IPS DF 4.7 (cell line): ENCODE measurements at regions not wholly inside any gene's neighbourhood (a gene's known extent, or its start where the extent isn't known, plus 50 kb on each side); places are given as distances from the start of the nearest gene placed in this dataset.

Experiments
- DNase-seq: peaks from one replicate; pipeline ENCODE4 v3.0.0-alpha.2; 2013; ENCODE audit warnings: low spot score; ENCODE audit errors: extremely low read depth

DNA sequence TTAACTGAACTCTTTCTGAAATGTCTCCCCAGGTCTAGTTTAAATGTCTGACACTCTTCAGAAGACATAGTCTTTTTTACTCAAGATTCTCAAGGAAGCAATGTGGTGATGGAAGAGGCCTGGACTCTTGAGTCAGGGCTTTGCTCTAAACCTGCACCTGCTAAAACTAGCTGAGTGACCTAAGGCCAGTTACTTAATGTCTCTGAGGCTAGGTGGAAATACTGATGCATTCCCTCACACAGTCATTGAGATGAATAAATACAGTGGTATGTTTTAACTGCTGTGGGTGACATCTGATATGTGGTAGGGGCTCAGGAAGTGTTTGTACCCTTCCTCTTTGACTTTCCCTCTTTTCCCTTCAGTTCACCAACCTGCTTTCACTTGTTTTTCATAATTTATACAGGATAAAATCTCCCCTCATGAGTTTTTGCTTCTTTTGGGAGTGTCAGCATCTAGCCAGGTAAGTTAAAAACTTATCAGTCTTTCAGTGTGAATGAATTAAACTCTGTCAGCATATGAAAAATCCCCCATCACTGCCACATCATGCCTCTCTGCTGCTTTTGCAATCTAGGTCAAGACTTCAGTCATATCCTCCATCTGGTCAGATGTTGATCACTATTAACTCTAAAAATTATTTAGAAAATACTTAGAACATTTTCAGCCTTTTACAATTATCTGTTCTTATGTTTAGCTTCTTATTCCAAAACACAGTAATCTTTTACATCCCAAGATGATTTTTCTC, 178.7 kb upstream of the TNFAIP3 start:
- DNase-seq = no peak

DNA sequence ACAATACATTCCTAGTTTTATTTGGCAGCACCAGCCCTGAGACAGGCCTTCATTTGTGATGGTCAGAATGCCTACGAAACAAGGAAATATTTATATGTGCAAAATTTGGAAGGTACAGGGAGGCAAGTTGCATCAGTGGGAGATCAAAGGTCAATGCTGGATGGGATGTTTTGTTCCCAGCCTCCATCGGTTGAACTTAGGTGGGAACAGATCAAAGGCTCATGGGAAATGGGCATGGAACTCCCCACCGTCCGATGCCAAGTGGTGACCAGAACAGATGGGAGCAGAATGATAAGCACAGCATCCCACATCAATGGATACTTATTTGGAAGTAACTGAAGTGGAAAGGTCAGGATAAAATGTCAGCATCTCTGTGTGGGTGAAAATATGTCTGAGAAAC, 177.7 kb upstream of the TNFAIP3 start:
- DNase-seq = no peak

DNA sequence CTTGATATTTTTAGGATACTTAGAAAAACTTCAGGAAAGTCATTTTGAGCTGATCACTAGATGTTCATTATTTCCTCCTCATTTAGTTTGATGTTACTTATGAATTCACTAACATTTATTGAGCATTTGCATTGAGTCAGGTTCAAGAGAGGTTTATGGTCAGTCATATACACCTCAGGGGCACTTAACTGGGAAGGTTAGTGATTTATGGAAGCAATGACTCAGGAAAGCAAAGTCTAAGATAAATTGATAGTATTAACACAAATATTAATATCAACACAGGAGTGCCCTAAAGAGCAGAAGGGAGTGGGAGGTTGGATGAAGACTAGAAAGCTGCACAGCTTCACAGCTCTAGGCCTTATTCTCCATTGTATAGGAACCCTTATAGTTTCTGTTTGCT, 177.0 kb upstream of the TNFAIP3 start:
- no peak for DNase-seq

DNA sequence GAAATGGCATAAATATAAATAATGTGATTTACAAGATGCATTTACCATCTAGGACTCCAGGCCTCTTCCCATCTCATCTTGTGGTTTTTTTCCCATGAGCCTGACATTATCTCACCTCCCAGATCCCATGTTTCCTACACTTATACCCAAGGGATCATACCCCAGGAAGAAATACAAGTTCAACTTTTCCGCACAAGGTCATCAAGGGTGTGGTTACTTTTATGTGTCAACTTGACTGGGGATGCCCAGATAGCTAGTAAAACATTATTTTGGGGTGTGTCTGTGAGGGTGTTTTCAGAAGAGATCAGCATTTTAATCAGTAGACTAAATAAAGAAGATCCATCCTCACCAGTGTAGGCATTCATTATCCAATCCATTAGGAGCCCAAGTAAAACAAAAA, 176.3 kb upstream of the TNFAIP3 start:
- DNase-seq = no peak

DNA sequence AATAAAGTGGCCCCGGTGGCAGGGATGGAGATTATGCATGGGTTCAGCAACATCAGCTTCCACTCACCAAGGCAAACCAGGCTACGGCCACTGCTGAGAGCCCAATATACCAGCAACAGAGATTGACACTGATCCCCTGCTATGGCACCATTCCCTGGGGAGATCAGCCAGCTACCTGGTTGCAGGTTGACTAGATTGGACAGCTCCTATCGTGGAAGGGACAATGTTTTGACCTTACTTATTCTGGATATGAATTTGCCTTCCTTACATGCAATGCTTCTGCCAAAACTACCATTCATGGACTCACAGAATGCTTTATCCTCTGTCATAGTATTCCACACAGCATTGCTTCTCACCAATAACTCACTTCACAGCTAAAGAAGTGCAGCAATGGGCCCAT, 174.8 kb upstream of the TNFAIP3 start:
- DNase-seq = no peak

DNA sequence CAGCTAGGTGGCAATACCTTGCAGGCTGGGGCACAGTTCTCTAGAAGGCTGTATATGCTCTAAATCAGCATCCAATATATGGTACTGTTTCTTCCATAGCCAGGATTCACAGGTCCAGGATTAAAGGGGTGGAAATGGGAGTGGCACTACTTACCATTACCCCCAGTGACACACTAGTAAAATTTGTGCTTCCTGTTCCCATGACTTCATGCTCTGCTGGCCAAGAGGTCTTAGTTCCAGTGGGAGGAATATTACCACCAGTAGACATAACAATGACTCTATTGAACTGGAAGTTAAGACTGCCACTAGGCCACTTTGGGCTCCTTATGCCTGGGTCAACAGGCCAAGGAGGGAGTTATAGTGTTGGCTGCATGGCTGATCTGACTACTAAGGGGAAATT, 174.3 kb upstream of the TNFAIP3 start:
- no peak for DNase-seq

DNA sequence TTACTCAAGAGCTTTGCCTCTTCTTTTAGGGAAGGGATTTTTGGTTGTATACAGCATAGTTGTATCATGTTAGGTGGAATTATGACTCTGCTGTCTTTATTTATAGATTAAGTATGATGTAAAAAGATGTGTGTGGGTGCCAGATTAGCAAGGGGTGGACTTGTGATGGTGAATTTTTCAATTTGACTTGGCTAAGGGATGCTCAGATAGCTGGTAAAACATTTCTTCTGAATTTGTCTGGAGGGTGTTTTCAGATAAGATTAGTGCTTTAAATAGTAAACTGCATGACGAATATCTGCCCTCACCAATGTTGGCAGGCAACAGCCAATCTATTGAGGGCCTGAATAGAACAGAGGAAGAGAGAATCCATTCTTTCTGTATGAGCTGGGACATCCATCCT, 173.3 kb upstream of the TNFAIP3 start:
- no peak for DNase-seq

DNA sequence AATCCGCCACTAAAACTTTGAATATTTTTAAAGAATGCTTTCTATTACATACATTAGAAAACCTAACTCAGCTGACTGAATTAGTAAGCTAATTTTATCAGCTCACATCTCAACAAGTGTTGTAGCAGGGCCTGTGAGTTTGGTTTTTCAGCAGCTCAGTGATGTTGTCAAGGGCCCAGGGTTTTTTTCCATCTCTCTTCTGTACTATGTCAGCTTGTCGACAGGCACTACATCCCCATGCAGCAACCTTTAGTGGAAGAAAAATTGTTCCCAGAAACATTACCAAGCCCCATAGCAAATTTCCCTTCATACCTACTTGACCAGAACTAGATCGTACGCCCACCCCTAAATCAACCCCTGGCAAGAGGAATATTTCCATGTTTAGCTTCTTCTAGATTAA, 170.3 kb upstream of the TNFAIP3 start:
- DNase-seq = no peak

DNA sequence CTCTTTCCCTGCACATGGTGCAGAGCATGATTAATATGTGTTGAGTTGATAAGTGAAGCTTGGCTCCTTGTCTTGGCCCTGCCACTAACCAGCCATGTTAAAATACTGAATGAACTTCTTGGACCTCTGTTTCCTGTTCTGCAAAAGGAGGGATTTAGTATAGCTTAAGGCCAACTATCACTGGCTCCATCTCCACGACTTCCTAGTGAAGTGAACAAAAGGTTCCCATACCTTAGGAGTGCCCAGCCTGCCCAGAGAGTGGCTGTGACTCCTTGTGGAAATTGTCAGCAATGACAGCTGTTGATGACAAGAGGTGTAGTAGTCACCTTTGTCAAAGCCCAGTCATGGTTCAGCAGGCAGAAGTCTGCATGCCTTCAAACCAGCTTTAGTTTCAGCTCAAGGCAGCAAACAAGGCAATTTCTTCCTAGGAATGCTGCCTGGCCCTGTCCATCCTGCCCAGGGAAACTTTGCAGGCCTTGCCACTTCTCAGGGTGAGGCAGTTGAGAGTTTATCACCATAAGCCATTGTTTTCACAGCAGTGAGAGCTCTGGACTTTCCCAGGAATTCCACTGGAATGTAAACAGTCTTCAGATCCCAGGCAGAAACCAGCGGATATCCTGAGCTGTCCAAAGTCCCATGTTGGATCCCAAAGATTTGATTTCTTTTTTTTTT, 169.7 kb upstream of the TNFAIP3 start:
- DNase-seq = no peak

DNA sequence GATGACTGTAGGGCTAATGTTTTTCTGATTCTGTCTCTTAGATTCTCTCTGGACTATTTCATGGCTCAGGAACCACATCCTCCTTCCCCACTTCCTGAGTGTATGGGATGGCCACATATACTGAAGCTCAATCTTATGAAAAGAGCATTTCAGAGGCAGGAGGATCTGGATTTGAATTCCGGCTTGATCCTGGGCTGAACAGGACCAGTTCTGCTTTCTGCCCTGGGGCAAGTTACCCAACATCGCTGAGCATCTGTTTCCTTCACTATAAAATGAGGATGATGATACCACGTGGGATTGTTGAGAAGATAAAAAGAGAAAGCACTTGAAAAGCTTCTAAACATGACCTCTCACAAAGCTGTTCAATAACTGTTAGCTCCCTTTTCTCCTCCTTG, 168.4 kb upstream of the TNFAIP3 start:
- no peak for DNase-seq

DNA sequence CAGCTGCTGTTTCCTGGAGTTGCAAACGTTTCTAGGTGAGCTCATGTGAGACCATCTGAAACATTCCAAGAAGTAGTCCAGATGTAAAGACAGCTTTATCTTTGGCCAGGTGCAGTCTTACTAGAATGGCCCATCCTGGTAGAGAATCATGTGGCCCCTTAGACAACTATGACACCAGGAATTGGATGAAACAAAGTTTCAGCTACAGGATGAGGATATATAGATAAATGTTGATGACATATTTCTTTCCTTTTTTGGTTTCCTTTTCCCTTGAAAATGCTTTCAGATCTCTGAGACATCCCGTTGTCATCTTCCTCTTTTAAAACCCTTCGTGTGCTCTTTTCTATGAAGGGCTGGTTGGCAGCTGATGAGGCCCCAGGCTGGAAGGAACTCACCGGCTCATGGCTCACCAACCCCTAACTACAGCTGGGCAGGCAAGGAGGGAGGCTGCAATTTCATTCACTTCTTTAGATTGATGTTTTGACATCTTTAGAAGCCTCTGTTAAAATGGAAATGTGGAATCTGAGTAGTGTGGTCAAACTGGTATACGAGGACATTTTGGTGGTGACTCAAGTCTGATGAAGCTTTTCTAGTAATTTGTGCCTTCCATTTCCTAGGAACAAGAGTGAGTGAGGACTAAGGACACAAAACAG, 167.9 kb upstream of the TNFAIP3 start:
- DNase-seq = no peak

DNA sequence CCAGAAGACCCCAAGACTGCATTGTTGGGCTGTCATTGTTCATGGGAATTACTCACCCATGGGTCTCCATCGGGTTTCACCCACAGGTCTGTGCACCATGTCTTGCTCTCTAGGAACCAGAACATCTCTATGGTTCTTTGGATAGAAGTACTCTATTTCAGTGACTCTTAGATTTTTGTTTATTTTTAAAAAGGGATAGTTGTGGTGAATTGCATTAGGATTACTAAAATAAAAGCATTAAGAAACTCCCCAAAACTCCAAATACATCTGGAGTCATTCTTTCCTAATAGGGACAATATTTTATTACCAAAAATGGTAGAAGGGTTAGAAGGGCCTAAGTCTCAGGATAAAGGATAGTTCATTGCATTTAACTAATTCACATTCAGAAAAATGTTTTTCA, 166.9 kb upstream of the TNFAIP3 start:
- DNase-seq = no peak

DNA sequence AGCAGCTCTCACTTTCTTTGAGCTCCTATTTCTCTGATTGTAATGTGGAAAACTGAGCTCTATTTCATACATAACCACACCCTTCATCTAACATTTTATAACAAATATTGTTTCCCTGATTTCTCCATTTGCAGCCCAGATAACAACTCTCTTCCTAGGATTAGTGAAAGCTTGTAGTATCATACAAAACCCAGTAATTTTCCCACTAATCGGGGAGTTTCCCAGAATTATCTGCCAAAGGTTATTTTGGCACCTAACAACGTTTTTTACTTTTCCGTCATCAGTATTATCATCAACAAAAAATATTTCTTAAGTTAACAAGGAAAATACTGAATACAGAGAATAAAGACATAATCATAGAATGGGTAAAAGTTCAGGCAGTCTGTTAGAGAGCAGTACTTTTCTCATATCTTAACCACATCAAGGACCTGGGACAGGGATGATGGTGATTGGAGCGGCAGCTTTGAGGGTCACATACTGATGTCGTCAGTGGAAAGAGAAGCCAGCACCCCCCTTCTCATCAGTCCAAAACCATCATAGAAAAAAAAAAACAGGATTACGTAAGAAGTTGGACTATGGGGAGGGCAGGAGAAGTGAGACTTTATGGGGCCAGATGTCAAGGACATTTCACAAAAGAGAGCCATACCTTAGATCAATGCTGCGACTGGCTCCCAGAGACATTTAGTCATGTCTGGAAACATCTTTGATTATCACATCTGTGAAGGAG, 166.1 kb upstream of the TNFAIP3 start:
- DNase-seq = no peak

DNA sequence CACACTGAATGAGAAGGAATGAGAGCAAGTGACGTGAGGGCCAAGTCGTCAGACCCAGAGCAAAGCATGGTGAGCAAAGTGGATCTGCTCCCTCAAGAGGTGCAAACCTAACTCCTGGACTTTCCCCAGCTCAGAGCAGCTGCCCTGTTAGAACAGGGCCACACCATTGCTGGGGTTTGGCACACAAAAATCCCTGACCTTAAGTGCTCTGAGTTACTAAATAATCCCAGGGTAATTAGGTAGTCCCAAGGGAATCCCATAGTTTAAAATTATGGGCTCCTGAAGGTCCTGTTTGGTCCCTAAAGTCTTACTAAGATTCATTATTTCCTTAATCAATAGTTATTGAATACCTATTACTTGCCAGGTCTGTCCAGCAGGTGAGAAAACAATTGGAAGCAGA, 165.1 kb upstream of the TNFAIP3 start:
- DNase-seq = no peak

DNA sequence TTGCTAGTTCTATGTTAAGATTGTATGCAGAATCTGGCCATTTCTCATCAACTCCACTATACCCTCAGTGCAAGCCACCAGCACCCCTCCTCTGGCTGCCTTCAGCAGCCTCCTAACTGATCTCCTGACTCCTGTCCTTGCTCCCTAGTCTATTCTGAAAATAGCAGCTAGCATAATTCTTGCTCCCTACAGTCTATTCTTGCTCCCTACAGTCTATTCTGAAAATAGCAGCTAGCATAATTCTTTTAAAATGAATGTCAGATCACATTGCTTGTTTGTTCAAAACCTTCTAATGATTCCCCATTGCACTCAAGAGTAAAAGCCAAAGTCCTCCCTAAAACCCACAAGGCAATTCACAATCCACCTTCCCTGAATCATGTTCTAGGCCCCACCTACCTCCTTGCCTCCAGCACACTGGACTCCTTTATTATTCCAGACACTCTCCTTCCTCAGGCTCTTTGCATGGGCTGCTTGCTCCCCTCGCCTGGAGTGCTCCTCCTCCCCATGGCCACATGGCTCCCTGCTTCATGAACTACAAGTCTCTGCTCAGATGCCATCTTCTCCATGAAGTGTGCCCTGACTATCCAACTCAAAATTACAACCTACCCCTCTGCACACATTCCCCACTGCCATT, 164.2 kb upstream of the TNFAIP3 start:
- no peak for DNase-seq

DNA sequence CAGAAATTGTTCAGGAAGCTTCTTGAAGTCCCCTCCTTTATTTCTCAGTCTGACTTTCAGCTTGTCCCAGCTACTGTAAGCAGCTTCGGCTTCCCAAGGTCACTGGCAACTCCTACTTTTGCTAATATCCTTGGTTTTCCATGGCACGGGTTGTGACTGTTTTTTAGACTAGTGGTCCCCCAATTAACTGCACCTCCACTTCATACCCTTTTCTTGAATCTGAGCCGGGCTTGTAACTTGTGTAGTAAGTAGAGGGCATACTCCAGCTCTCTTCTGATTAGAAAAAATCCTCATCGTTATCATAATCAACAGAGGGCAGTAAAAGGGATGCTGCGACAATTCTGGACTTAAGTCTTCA, 162.3 kb upstream of the TNFAIP3 start:
- DNase-seq = no peak

DNA sequence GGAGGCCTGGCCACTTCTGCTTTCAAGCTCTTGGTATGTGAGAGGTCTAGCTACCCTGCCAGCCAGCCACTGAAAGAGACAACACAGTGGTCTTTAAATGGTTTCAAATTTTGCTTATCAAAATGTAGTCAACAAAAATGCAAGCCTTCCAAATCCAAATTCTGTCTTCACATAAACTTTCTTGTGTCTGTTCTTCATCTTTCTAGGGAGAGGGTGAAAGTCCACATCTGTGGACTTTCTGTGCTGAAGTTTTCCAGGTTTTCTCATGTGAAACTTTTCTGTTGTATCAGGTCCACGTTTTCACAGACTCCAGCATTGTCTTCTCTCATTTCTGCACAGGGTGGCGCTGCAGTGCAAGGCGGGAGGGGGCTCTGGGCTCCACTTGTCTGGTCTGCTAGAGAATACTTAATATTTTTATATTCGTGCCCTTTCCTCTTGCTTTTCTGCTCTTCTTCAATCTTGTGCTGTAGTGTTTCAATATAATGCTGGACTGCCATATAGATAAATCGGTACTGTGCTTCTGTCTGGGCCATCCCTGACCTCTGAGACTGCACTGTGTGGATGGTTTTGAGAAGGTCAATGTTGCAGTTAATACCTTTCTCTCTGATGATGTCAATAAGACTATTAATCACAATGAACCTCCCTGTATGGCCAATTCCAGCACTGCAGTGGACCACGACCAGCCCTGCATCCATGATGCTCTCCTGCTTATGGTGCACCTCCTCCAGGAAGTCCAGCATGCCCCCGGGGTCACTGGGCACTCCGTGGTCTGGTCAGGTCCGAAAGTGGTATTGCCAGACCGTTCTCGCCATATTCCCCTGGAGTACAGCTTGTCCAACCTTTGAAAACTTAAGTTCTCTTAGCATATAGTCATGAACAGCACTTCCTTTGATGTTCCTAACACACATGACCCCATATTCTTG, 161.6 kb upstream of the TNFAIP3 start:
- no peak for DNase-seq

DNA sequence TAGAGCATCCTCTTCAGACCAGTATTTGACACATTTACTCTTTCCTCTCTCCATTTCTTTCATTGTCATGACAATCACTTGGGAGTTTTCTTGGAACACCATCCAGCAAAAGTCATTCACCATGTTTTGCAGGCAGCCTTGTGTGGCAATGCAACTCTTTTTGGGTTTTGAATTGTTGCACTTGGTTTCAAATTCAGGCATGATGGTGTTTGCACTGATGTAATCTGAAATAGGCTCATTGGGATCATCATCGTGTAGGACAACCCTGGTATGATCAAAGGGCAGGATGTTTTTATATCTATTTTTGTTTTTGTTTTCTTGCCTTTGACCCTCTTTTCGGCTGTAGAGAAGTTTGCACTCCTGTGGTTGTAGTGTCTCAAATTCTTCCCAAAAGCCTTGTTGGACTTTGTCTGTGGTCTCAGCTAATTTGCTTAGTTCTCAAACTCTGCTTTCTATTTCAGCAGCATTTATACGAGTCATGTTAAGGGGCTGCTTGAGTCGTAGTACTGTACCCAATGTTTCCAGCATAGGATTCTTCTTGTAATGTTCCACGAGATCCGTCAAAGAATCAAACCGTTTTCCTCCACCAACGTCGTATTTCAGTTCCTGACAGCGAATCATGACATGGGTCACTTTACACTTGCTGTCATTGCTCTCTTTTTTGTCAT, 160.8 kb upstream of the TNFAIP3 start:
- DNase-seq = no peak

DNA sequence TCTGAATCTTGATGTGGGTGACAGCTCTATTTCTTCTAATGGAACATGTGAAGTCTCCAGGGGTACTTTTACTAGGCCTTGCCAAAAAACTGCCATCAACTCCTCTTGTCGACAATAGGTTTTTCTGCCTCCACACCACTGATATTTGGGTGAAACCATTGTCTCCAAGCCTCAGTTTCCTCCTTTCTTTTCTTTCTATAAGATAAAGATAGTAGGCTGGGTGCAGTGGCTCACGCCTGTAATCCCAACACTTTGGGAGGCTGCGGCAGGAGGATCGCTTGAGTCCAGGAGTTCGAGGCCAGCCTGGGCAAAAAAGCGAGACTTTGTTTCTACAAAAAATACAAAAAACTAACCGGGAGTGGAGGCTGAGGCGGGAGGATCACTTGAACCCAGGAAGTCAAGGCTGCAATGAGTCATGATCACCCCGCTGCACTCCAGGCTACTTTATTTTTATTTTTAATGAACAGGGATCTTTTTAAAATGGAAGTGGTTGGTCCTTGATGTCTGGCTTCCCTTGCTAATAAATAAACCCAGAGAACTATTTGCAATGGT, 159.9 kb upstream of the TNFAIP3 start:
- DNase-seq = no peak
